ENCODE measurements at regions not wholly inside any gene's neighbourhood (a gene's known extent, or its start where the extent isn't known, plus 50 kb on each side); places are given as distances from the start of the nearest gene placed in this dataset.

GRCh38 chr9:129363216-129363873, 185.3 kb upstream of the IER5L start:
- no peak for TF ChIP-seq TSHZ2 (CRISPR knock-in tag; IDR thresholded peaks at IDR 0.05)
- no peak for TF ChIP-seq ISL1 (CRISPR knock-in tag; IDR thresholded peaks at IDR 0.05)
- no peak for TF ChIP-seq ARNTL (CRISPR knock-in tag; IDR thresholded peaks at IDR 0.05; ENCODE audit: borderline replicate concordance, low read depth)
- no peak for TF ChIP-seq TCF4 (CRISPR knock-in tag; IDR thresholded peaks at IDR 0.05; ENCODE audit: borderline replicate concordance)
- TF ChIP-seq CSRNP3 (CRISPR knock-in tag; IDR thresholded peaks at IDR 0.05): no peak
- no peak for TF ChIP-seq ZFP30 (CRISPR knock-in tag; IDR thresholded peaks at IDR 0.05)
- TF ChIP-seq CSDC2 (CRISPR knock-in tag; IDR thresholded peaks at IDR 0.05): no peak
- no peak for TF ChIP-seq PATZ1 (CRISPR knock-in tag; IDR thresholded peaks at IDR 0.05; ENCODE audit: borderline replicate concordance)
- no peak for TF ChIP-seq ZNF70 (CRISPR knock-in tag; IDR thresholded peaks at IDR 0.05)
- TF ChIP-seq ZNF565 (CRISPR knock-in tag; conservative IDR thresholded peaks at IDR 0.05; ENCODE audit: low read depth): no peak
- TF ChIP-seq BACH2 (CRISPR knock-in tag; IDR thresholded peaks at IDR 0.05; ENCODE audit: borderline replicate concordance): no peak
- no peak for TF ChIP-seq ZC3H10 (CRISPR knock-in tag; IDR thresholded peaks at IDR 0.05)
- no peak for TF ChIP-seq ESRRG (CRISPR knock-in tag; IDR thresholded peaks at IDR 0.05)
- TF ChIP-seq CREB5 (CRISPR knock-in tag; IDR thresholded peaks at IDR 0.05; ENCODE audit: low read depth): no peak
- no peak for TF ChIP-seq SNAI2 (CRISPR knock-in tag; IDR thresholded peaks at IDR 0.05)
- ATAC-seq: no peak

GRCh38 chr9:129362287-129363000, 184.4 kb upstream of the IER5L start:
- no peak for ATAC-seq
- TF ChIP-seq ZNF8 (CRISPR knock-in tag; IDR thresholded peaks at IDR 0.05): no peak
- no peak for TF ChIP-seq GLIS3 (CRISPR knock-in tag; IDR thresholded peaks at IDR 0.05)
- no peak for TF ChIP-seq TOX (CRISPR knock-in tag; IDR thresholded peaks at IDR 0.05; ENCODE audit: borderline replicate concordance)
- no peak for TF ChIP-seq CSRNP3 (CRISPR knock-in tag; IDR thresholded peaks at IDR 0.05)
- no peak for TF ChIP-seq ZNF70 (CRISPR knock-in tag; IDR thresholded peaks at IDR 0.05)
- TF ChIP-seq PATZ1 (CRISPR knock-in tag; IDR thresholded peaks at IDR 0.05; ENCODE audit: borderline replicate concordance): no peak
- TF ChIP-seq ARNTL (CRISPR knock-in tag; IDR thresholded peaks at IDR 0.05; ENCODE audit: borderline replicate concordance, low read depth): no peak
- TF ChIP-seq BACH2 (CRISPR knock-in tag; IDR thresholded peaks at IDR 0.05; ENCODE audit: borderline replicate concordance): no peak
- no peak for TF ChIP-seq RARB (CRISPR knock-in tag; IDR thresholded peaks at IDR 0.05)
- TF ChIP-seq ZFP30 (CRISPR knock-in tag; IDR thresholded peaks at IDR 0.05): no peak
- no peak for TF ChIP-seq TCF4 (CRISPR knock-in tag; IDR thresholded peaks at IDR 0.05; ENCODE audit: borderline replicate concordance)
- TF ChIP-seq OSR1 (CRISPR knock-in tag; IDR thresholded peaks at IDR 0.05): no peak
- TF ChIP-seq ZFP3 (CRISPR knock-in tag; IDR thresholded peaks at IDR 0.05): no peak
- no peak for TF ChIP-seq CREB5 (CRISPR knock-in tag; IDR thresholded peaks at IDR 0.05; ENCODE audit: low read depth)
- no peak for TF ChIP-seq ZC3H10 (CRISPR knock-in tag; IDR thresholded peaks at IDR 0.05)
- no peak for TF ChIP-seq ISL1 (CRISPR knock-in tag; IDR thresholded peaks at IDR 0.05)
- no peak for TF ChIP-seq CSDC2 (CRISPR knock-in tag; IDR thresholded peaks at IDR 0.05)
- no peak for TF ChIP-seq TSHZ2 (CRISPR knock-in tag; IDR thresholded peaks at IDR 0.05)
- TF ChIP-seq ZNF565 (CRISPR knock-in tag; conservative IDR thresholded peaks at IDR 0.05; ENCODE audit: low read depth): no peak

Measured in SK-N-SH treated with all-trans-retinoic acid at 6 μM for 48 hours (cell line).